Panc1 (cell line): ENCODE measurements at regions not wholly inside any gene's neighbourhood (a gene's known extent, or its start where the extent isn't known, plus 50 kb on each side); places are given as distances from the start of the nearest gene placed in this dataset.

Experiments used
- ATAC-seq: fragments of 200-7000 bp; cut with Tn5 transposase; 2 replicates; pipeline ENCODE4 v1.9.1; 2020; ENCODE audit warnings: mild to moderate bottlenecking, moderate library complexity
- BruUV-seq: library from RNA; stranded (reverse); fragments of 400-500 nt; replicated peaks from 2 replicates; lab custom pipeline; 2021; lab: Mats Ljungman, UMichigan
- CTCF ChIA-PET: fragments of 300-600 bp; sonication (Branson Sonifier 250); formaldehyde crosslinking; loops from one replicate; lab custom pipeline; 2022; ENCODE audit warnings: antibody characterized with exemption; lab: Charles Lee
- POLR2A ChIA-PET: fragments of 300-600 bp; sonication (Branson Sonifier 250); formaldehyde crosslinking; loops from one replicate; lab custom pipeline; 2022; ENCODE audit warnings: antibody characterized with exemption; lab: Charles Lee
- DNase-seq: peaks from one replicate; pipeline ENCODE4 v3.0.0-alpha.2; 2010; ENCODE audit warnings: low read depth, low spot score
- H3K27ac ChIP-seq: 2 replicates; pipeline ENCODE4 v1.5.1; 2011; ENCODE audit warnings: mild to moderate bottlenecking, low read length, inconsistent platforms
- H3K27me3 ChIP-seq: fragments of 200-500 bp; sonication (Bioruptor generic); 2 replicates; pipeline ENCODE4 v1.6.0; 2014; ENCODE audit warnings: low read length, inconsistent platforms; ENCODE audit not compliant: control insufficient read depth, insufficient read depth
- H3K36me3 ChIP-seq: fragments of 200-500 bp; sonication (Bioruptor generic); 2 replicates; pipeline ENCODE4 v1.5.1; 2014; ENCODE audit warnings: inconsistent platforms, mild to moderate bottlenecking, low read length, moderate library complexity; ENCODE audit not compliant: control insufficient read depth, insufficient read depth
- H3K4me1 ChIP-seq: 2 replicates; pipeline ENCODE4 v1.5.1; 2011; ENCODE audit warnings: inconsistent platforms, mild to moderate bottlenecking, low read length, moderate library complexity; ENCODE audit not compliant: control insufficient read depth, insufficient read depth
- H3K4me3 ChIP-seq, 2 experiments: 2 replicates each; pipeline ENCODE4 v1.5.1; 2011 to 2012; ENCODE audit warnings: low read depth in 2 of 2, low read length in 2 of 2, mild to moderate bottlenecking in 2 of 2, inconsistent platforms in 1 of 2, moderate library complexity in 1 of 2
- H3K9me3 ChIP-seq: fragments of 200-500 bp; sonication (Bioruptor generic); 2 replicates; pipeline ENCODE4 v1.5.1; 2014; ENCODE audit warnings: low read depth, mild to moderate bottlenecking, inconsistent platforms, low read length, moderate library complexity; ENCODE audit not compliant: control insufficient read depth, insufficient read depth
- CTCF ChIP-seq: fragments of 450-650 bp; IDR thresholded peaks from 2 replicates; pipeline ENCODE4 v1.5.1; 2017; ENCODE audit warnings: mild to moderate bottlenecking
- POLR2AphosphoS5 ChIP-seq: IDR thresholded peaks from 2 replicates; pipeline ENCODE4 v1.6.1; 2012; ENCODE audit warnings: mild to moderate bottlenecking, low read depth, low read length, moderate library complexity
- REST ChIP-seq, 2 experiments: IDR thresholded peaks; 2 replicates each; pipeline ENCODE4 v1.6.1; 2011 to 2012; ENCODE audit warnings: low read depth in 2 of 2, control low read depth in 1 of 2, low read length in 1 of 2, mild to moderate bottlenecking in 1 of 2, moderate library complexity in 1 of 2; ENCODE audit not compliant: insufficient read depth in 1 of 2
- SIN3A ChIP-seq: IDR thresholded peaks from 2 replicates; pipeline ENCODE4 v1.6.1; 2012; ENCODE audit warnings: low read depth, mild to moderate bottlenecking, low read length, moderate library complexity, borderline replicate concordance; ENCODE audit not compliant: insufficient read depth
- TCF7L2 ChIP-seq: IDR thresholded peaks from 2 replicates; pipeline ENCODE4 v1.6.1; 2011; ENCODE audit warnings: mild to moderate bottlenecking, low read depth, low read length, inconsistent platforms
- in situ Hi-C: cut with HindIII; loops from 2 replicates; pipeline ENCODE4 v1.10.0; 2016; ENCODE audit warnings: low sequenced_read_pairs, low pct_unique_long_range_greater_than_20kb
- intact Hi-C: fragments of 100-400 bp; cut with micrococcal nuclease; formaldehyde crosslinking; loops from one replicate; pipeline ENCODE4 v1.10.0; 2022; ENCODE audit not compliant: unreplicated experiment

GRCh38 chr6:87902383-87902782 lies 145.3 kb upstream of the SPACA1 start:
- ATAC-seq, result no peak
- ChIA-PET CTCF (no interaction called here), POLR2A (no interaction called here)

GRCh38 chr6:87901613-87902012 lies 146.0 kb upstream of the SPACA1 start:
- Histone ChIP-seq H3K9me3 (no peaks in the 10 kb centered on the region), H3K36me3 (no peaks in the 10 kb centered on the region), H3K4me1 (no peaks in the 10 kb centered on the region), H3K27ac (no peak overlapping the region), H3K27me3 (no peaks in the 10 kb centered on the region; the same call in 1 of the 2 replicates), H3K4me3 (no peak overlapping the region)
- BruUV-seq, result no TSS peak
- TF ChIP-seq TCF7L2, result no peak
- TF ChIP-seq REST (IDR thresholded peaks at IDR 0.05; ENCODE audit: insufficient read depth in 1 of 2, low read depth in 2 of 2, low read length in 1 of 2), result no peak
- no peak for TF ChIP-seq CTCF
- TF ChIP-seq SIN3A, result no peak
- no peak for TF ChIP-seq POLR2AphosphoS5
- intact Hi-C loops, result no loop called here
- ATAC-seq (no peak), DNase-seq (no peak)
- CTCF ChIA-PET, result no interaction called here
- in situ Hi-C loops, result no loop called here
- POLR2A ChIA-PET, result no interaction called here

More at GRCh38 chr6:87902383-87902782, 145.3 kb upstream of the SPACA1 start:
- DNase-seq, result no peak
- no peak for TF ChIP-seq CTCF
- no peak for TF ChIP-seq SIN3A
- H3K27me3 ChIP-seq, result no peaks in the 10 kb centered on the region; the same call in 1 of the 2 replicates
- no peak overlapping the region for H3K27ac ChIP-seq
- no peaks in the 10 kb centered on the region for H3K4me1 ChIP-seq
- H3K9me3 ChIP-seq, result no peaks in the 10 kb centered on the region
- in situ Hi-C loops (no loop called here), intact Hi-C loops (no loop called here)
- BruUV-seq, result no TSS peak
- H3K4me3 ChIP-seq, result no peak overlapping the region
- H3K36me3 ChIP-seq, result no peaks in the 10 kb centered on the region
